H1 (cell line): ENCODE measurements at regions not wholly inside any gene's neighbourhood (a gene's known extent, or its start where the extent isn't known, plus 50 kb on each side); places are given as distances from the start of the nearest gene placed in this dataset.

Experiments used
- CTCF ChIA-PET: fragments of 300-600 bp; sonication (Branson Sonifier 250); formaldehyde crosslinking; loops from one replicate; lab custom pipeline; 2021; ENCODE audit not compliant: partially characterized antibody; lab: Charles Lee
- POLR2A ChIA-PET: fragments of 300-600 bp; sonication (Branson Sonifier 250); formaldehyde crosslinking; loops from one replicate; lab custom pipeline; 2021; ENCODE audit warnings: inconsistent platforms; ENCODE audit not compliant: partially characterized antibody; lab: Charles Lee
- DNase-seq, 2 experiments: peaks; one replicate each; pipeline versions ENCODE4 v3.0.0 to v3.0.0-alpha.2; 2010 to 2022; ENCODE audit warnings: low spot score in 2 of 2, low read depth in 1 of 2, mixed read lengths in 1 of 2
- FAIRE-seq: peaks from 2 replicates; lab custom pipeline; 2011; peaks lifted over from hg19 to GRCh38; lab: Jason Lieb, UNC
- H2AFZ ChIP-seq: 2 replicates; pipeline ENCODE4 v1.8.1; 2012; ENCODE audit warnings: low read length, inconsistent platforms
- H2AK5ac ChIP-seq: 2 replicates; pipeline ENCODE4 v1.6.1; 2013; ENCODE audit warnings: low read depth, low read length
- H2BK120ac ChIP-seq: replicated peaks from 2 replicates; pipeline ENCODE3; 2013; ENCODE audit warnings: low read depth, low read length, inconsistent platforms
- H2BK12ac ChIP-seq: 2 replicates; pipeline ENCODE4 v1.6.1; 2013; ENCODE audit warnings: low read depth, low read length
- H2BK15ac ChIP-seq: 2 replicates; pipeline ENCODE4 v1.6.1; 2013; ENCODE audit warnings: low read length
- H2BK20ac ChIP-seq: 2 replicates; pipeline ENCODE4 v1.6.1; 2013; ENCODE audit warnings: low read length
- H2BK5ac ChIP-seq: 2 replicates; pipeline ENCODE4 v1.6.1; 2013; ENCODE audit warnings: low read depth, low read length
- H3K14ac ChIP-seq: 2 replicates; pipeline ENCODE4 v1.6.1; 2013; ENCODE audit warnings: inconsistent platforms; ENCODE audit not compliant: insufficient read length
- H3K18ac ChIP-seq: 2 replicates; pipeline ENCODE4 v1.6.1; 2013; ENCODE audit warnings: low read length; ENCODE audit errors: extremely low read depth
- H3K23ac ChIP-seq: 2 replicates; pipeline ENCODE4 v1.6.1; 2013; ENCODE audit warnings: inconsistent platforms; ENCODE audit not compliant: insufficient read length
- H3K23me2 ChIP-seq: 2 replicates; pipeline ENCODE4 v1.6.1; 2013; ENCODE audit warnings: low read depth, low read length
- H3K27ac ChIP-seq: 2 replicates; pipeline ENCODE4 v1.6.1; 2011; ENCODE audit warnings: low read depth, low read length, inconsistent platforms
- H3K27me3 ChIP-seq, 4 experiments: replicated peaks in 1 of 4; 1 replicate in 1 of 4; 2 replicates in 3 of 4; pipeline versions ENCODE4 v1.6.1 to v1.8.1; 2011 to 2013; ENCODE audit warnings: low read length in 3 of 4, mild to moderate bottlenecking in 3 of 4, inconsistent platforms in 2 of 4, mixed read lengths in 2 of 4, moderate library complexity in 1 of 4; ENCODE audit not compliant: control insufficient read depth in 3 of 4, insufficient read depth in 3 of 4; ENCODE audit errors: extremely low read depth in 1 of 4
- H3K36me3 ChIP-seq, 4 experiments: 2 replicates each; pipeline versions ENCODE4 v1.6.1 to v1.8.1; 2011 to 2013; ENCODE audit warnings: mild to moderate bottlenecking in 4 of 4, low read length in 3 of 4, moderate library complexity in 2 of 4, control low read depth in 1 of 4, inconsistent platforms in 1 of 4; ENCODE audit not compliant: insufficient read depth in 4 of 4, control insufficient read depth in 2 of 4
- H3K4ac ChIP-seq: replicated peaks from 2 replicates; pipeline ENCODE3; 2013; ENCODE audit warnings: low read length, low read depth, mixed read lengths, inconsistent platforms; ENCODE audit not compliant: insufficient read length
- H3K4me1 ChIP-seq, 4 experiments: replicated peaks in 1 of 4; 1 replicate in 1 of 4; 2 replicates in 3 of 4; pipeline versions ENCODE4 v1.6.1 to v1.8.1; 2011 to 2013; ENCODE audit warnings: low read length in 3 of 4, inconsistent platforms in 2 of 4, mixed read lengths in 1 of 4; ENCODE audit not compliant: insufficient read depth in 4 of 4, control insufficient read depth in 3 of 4
- H3K4me2 ChIP-seq, 2 experiments: 2 replicates each; pipeline versions ENCODE4 v1.6.1 to v1.8.1; 2011 to 2013; ENCODE audit warnings: low read depth in 2 of 2, low read length in 2 of 2, control low read depth in 1 of 2, inconsistent platforms in 1 of 2, mild to moderate bottlenecking in 1 of 2; ENCODE audit not compliant: insufficient read depth in 1 of 2
- H3K4me3 ChIP-seq, 4 experiments: fragments of 200-600, 300-600 bp in 1 of 4; sonication (generic), shearing (Covaris generic), sonication (Bioruptor Twin) in 1 of 4; 2 replicates each; pipeline versions ENCODE4 v1.5.1 to v1.8.1; 2011 to 2016; ENCODE audit warnings: low read length in 4 of 4, low read depth in 3 of 4, control low read depth in 2 of 4, inconsistent platforms in 2 of 4, mild to moderate bottlenecking in 2 of 4, mixed read lengths in 1 of 4, moderate library complexity in 1 of 4; ENCODE audit not compliant: insufficient read depth in 2 of 4; ENCODE audit errors: extremely low read depth in 1 of 4
- H3K56ac ChIP-seq: replicated peaks from 2 replicates; pipeline ENCODE3; 2013; ENCODE audit warnings: low read depth, mild to moderate bottlenecking, mixed read lengths, low read length, inconsistent platforms; ENCODE audit not compliant: insufficient read length
- H3K79me1 ChIP-seq: 2 replicates; pipeline ENCODE4 v1.6.1; 2013; ENCODE audit warnings: low read depth, low read length, control low read depth
- H3K79me2 ChIP-seq, 2 experiments: 2 replicates each; pipeline versions ENCODE4 v1.6.1 to v1.8.1; 2012 to 2013; ENCODE audit warnings: low read length in 2 of 2, mild to moderate bottlenecking in 2 of 2, inconsistent platforms in 1 of 2; ENCODE audit not compliant: insufficient read depth in 2 of 2, control insufficient read depth in 1 of 2
- H3K9ac ChIP-seq, 4 experiments: replicated peaks in 1 of 4; 1 replicate in 1 of 4; 2 replicates in 3 of 4; pipeline versions ENCODE4 v1.6.1 to v1.8.1; 2011 to 2013; ENCODE audit warnings: low read depth in 3 of 4, low read length in 3 of 4, control low read depth in 2 of 4, mild to moderate bottlenecking in 2 of 4, moderate library complexity in 2 of 4, inconsistent platforms in 1 of 4; ENCODE audit errors: extremely low read depth in 1 of 4
- H3K9me3 ChIP-seq, 2 experiments: 2 replicates each; pipeline versions ENCODE4 v1.6.1 to v1.8.1; 2012 to 2013; ENCODE audit warnings: mild to moderate bottlenecking in 2 of 2, moderate library complexity in 2 of 2, control low read depth in 1 of 2, inconsistent platforms in 1 of 2, low read depth in 1 of 2, low read length in 1 of 2, mixed read lengths in 1 of 2; ENCODE audit not compliant: insufficient read depth in 2 of 2
- H4K20me1 ChIP-seq, 2 experiments: replicated peaks in 1 of 2; 2 replicates each; pipeline versions ENCODE3 to v1.8.1; 2011 to 2013; ENCODE audit warnings: inconsistent platforms in 2 of 2, low read length in 2 of 2, mild to moderate bottlenecking in 1 of 2; ENCODE audit not compliant: insufficient read depth in 2 of 2, control insufficient read depth in 1 of 2
- H4K5ac ChIP-seq: 2 replicates; pipeline ENCODE4 v1.6.1; 2013; ENCODE audit warnings: low read length, low read depth, mixed read lengths, inconsistent platforms; ENCODE audit not compliant: insufficient read length
- H4K8ac ChIP-seq: 2 replicates; pipeline ENCODE4 v1.8.0; 2013; ENCODE audit warnings: mild to moderate bottlenecking, moderate library complexity, low read length, inconsistent platforms; ENCODE audit not compliant: insufficient read depth; ENCODE audit errors: extremely low read depth
- H4K91ac ChIP-seq: replicated peaks from 2 replicates; pipeline ENCODE3; 2013; ENCODE audit warnings: low read length, mixed read lengths, inconsistent platforms; ENCODE audit not compliant: insufficient read length
- CBX5 ChIP-seq: fragments of 300-800, 300-1000 bp; sonication (generic); IDR thresholded peaks from 2 replicates; pipeline ENCODE4 v1.7.1; 2016; ENCODE audit warnings: antibody characterized with exemption, low read length, low read depth
- CHD2 ChIP-seq: IDR thresholded peaks from 2 replicates; pipeline ENCODE4 v1.6.1; 2012; ENCODE audit warnings: low read length, improper control_type of control experiment
- EGR1 ChIP-seq: IDR thresholded peaks from 2 replicates; pipeline ENCODE4 v1.6.1; 2011; ENCODE audit warnings: low read depth, low read length, borderline replicate concordance
- EP300 ChIP-seq, 2 experiments: IDR thresholded peaks; 1 replicate in 1 of 2; 2 replicates in 1 of 2; pipeline ENCODE4 v1.6.1; 2011 to 2012; ENCODE audit warnings: low read depth in 2 of 2, low read length in 2 of 2, mild to moderate bottlenecking in 2 of 2, borderline replicate concordance in 1 of 2, inconsistent platforms in 1 of 2, moderate library complexity in 1 of 2
- FOSL1 ChIP-seq: IDR thresholded peaks from 2 replicates; pipeline ENCODE4 v1.6.1; 2011; ENCODE audit warnings: mild to moderate bottlenecking, low read depth, low read length, moderate library complexity; ENCODE audit not compliant: insufficient read depth
- HDAC2 ChIP-seq, 2 experiments: fragments of 300-600 bp in 1 of 2; sonication (generic) in 1 of 2; IDR thresholded peaks; 2 replicates each; pipeline ENCODE4 v1.6.1; 2011 to 2012; ENCODE audit warnings: low read depth in 2 of 2, low read length in 2 of 2, mild to moderate bottlenecking in 2 of 2, moderate library complexity in 2 of 2, borderline replicate concordance in 1 of 2, inconsistent platforms in 1 of 2
- KDM1A ChIP-seq: fragments of 200-600, 300-600 bp; sonication (generic); IDR thresholded peaks from 2 replicates; pipeline ENCODE4 v1.7.1; 2016; ENCODE audit warnings: mild to moderate bottlenecking, low read length, borderline replicate concordance
- PHF8 ChIP-seq: fragments of 200-600 bp; sonication (generic); conservative IDR thresholded peaks from 2 replicates; pipeline ENCODE4 v1.7.1; 2012; ENCODE audit warnings: low read depth, mild to moderate bottlenecking, inconsistent platforms, low read length, moderate library complexity
- RNF2 ChIP-seq: fragments of 200-900, 300-1000 bp; sonication (generic); IDR thresholded peaks from 2 replicates; pipeline ENCODE4 v1.7.1; 2016; ENCODE audit warnings: borderline replicate concordance, low read depth, mild to moderate bottlenecking, antibody characterized with exemption, low read length; ENCODE audit not compliant: poor library complexity, severe bottlenecking; ENCODE audit errors: missing control alignments
- SP4 ChIP-seq: IDR thresholded peaks from 2 replicates; pipeline ENCODE4 v1.6.1; 2012; ENCODE audit warnings: low read length, inconsistent platforms
- YY1 ChIP-seq: IDR thresholded peaks from 2 replicates; pipeline ENCODE4 v1.6.1; 2011; ENCODE audit warnings: low read depth, mild to moderate bottlenecking, low read length
- WGBS, 2 experiments: shearing (Covaris generic) in 1 of 2; methylation state at CpG; one replicate each; pipeline versions ENCODE4 v1.1.6 to v1.1.7; 2013 to 2015; ENCODE audit warnings: low lambda C conversion rate in 2 of 2, mixed read lengths in 2 of 2, inconsistent platforms in 1 of 2, low coverage in 1 of 2, missing lambda C conversion rate in 1 of 2; ENCODE audit not compliant: insufficient replicate concordance in 2 of 2, insufficient coverage in 1 of 2, insufficient read length in 1 of 2; ENCODE audit errors: extremely low coverage in 1 of 2, missing lambda C conversion rate in 1 of 2; 5-methylcytosine and 5-hydroxymethylcytosine counted together
- TF ChIP-seq, protein P1 (sequence below): IDR thresholded peaks from 2 replicates; pipeline ENCODE4 v1.6.1; 2012; ENCODE audit warnings: inconsistent platforms

DNA sequence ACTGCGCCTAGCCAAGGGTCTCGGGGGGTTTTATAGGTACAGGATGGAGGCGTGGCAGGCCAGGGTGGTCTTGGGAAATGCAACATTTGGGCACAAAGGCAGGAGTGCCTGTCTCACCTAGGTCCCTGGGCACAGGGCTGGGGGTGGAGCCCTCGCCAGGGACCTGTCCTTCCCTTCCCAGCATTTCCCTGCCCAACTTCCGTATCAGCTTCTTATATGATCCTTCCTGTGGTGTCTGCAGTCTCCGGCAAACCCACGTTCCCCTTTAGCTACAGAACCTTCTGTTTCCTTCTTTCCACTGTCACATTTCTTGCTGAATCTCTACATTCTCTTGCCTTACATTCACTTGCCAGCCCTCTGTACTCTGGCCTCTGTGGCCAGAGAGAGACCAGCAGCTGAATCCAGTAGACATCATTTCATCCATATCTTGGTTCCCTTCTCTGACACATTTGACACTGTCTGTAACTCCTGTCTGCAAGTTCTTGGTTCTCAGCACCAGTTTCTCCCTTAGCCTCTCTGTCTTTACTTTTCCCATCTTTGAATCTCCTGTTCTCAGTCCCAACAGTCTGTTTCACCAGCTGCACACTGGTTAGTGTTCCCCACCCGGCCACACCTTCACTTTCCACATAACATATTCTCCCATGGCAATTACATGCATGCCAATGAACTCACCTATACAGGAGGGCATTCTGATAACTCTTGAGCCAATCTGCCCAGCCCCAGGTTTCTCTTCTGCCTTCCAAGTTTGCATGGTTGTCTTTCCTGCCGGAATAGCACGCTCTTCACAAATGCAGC lies 134.7 kb upstream of the ZNF608 start:
- CTCF ChIA-PET, result no interaction called here
- Histone ChIP-seq H3K27me3 (no peaks in the 10 kb centered on the region), H3K18ac (no peak overlapping the region), H2BK20ac (no peak overlapping the region), H3K23me2 (no peaks in the 10 kb centered on the region), H3K14ac (no peak overlapping the region), H3K27ac (no peak overlapping the region), H4K20me1 (no peaks in the 10 kb centered on the region), H3K4me1 (peaks cover 0 to 5% (median 2%) of the 10 kb centered on the region in 4 experiments; a peak in 3 of 7 replicates), H3K36me3 (no peaks in the 10 kb centered on the region; a peak in 1 of 8 replicates), H3K56ac (no peak overlapping the region), H2BK5ac (no peak overlapping the region), H3K79me1 (no peaks in the 10 kb centered on the region), H2BK15ac (peak overlapping the region; percentile 53; the same call in 1 of the 2 replicates), H4K5ac (no peak overlapping the region), H4K91ac (no peak overlapping the region), H3K9me3 (peaks cover 2 to 7% of the 10 kb centered on the region in 2 experiments; a peak in 1 of 4 replicates), H3K4me2 (no peak overlapping the region), H3K79me2 (no peaks in the 10 kb centered on the region), H3K23ac (no peak overlapping the region), H3K9ac (no peak overlapping the region; a peak in 1 of 7 replicates), H3K4ac (no peak overlapping the region), H2BK120ac (no peak overlapping the region), H4K8ac (no peak overlapping the region), H2AFZ (no peak overlapping the region), H3K4me3 (no peak overlapping the region), H2AK5ac (no peak overlapping the region), H2BK12ac (no peak overlapping the region)
- 91% methylated on average over 9 of the region's 10 CpGs; no CpG with 5 or more reads in 1 of the 2 experiments for WGBS, 2 experiments
- POLR2A ChIA-PET, result no interaction called here
- FAIRE-seq (no peak), DNase-seq (no peak)
- TF ChIP-seq SP4 (no peak), PHF8 (no peak), EP300 (IDR thresholded peaks at IDR 0.05; ENCODE audit: borderline replicate concordance in 1 of 2, low read depth in 2 of 2, low read length in 2 of 2) (no peak), CHD2 (no peak), YY1 (no peak), HDAC2 (IDR thresholded peaks at IDR 0.05; ENCODE audit: borderline replicate concordance in 1 of 2, low read depth in 2 of 2, low read length in 2 of 2) (no peak), RNF2 (no peak), FOSL1 (no peak), KDM1A (no peak), EGR1 (no peak), CBX5 (no peak)
- TF ChIP-seq, protein P1, sequence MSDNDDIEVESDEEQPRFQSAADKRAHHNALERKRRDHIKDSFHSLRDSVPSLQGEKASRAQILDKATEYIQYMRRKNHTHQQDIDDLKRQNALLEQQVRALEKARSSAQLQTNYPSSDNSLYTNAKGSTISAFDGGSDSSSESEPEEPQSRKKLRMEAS, result no peak
